CD4-positive, alpha-beta T cell treated with Interleukin-15 for 4 hours (primary cell): ENCODE measurements at regions not wholly inside any gene's neighbourhood (a gene's known extent, or its start where the extent isn't known, plus 50 kb on each side); places are given as distances from the start of the nearest gene placed in this dataset.

Experiments used
- DNase-seq: peaks from one replicate; pipeline ENCODE4 v3.0.0-alpha.2; 2020; ENCODE audit warnings: low spot score

- no peak for DNase-seq
These were observed 979.4 kb downstream of the TSN start for GRCh38 chr2:122734766-122735424.

DNA sequence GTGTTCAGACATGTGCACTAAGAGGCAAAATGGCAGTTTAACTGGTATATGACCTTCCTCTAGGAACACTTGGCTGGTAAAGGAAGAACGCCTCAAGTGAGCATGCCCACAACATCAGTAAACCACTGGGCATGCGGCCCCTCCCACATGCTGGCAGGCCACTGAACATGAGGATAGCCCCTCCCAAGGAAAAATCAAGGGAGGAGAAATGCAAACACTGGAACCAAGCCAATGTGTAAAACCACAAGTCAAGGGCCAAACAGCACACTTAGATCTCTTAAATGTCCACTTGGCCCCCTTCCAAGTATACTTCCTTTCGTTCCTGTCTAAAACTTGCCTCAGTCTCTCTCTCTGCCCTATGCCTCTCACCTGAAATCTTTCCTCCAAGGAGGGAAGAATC is 980.8 kb downstream of the TSN start:
- DNase-seq, result no peak

DNA sequence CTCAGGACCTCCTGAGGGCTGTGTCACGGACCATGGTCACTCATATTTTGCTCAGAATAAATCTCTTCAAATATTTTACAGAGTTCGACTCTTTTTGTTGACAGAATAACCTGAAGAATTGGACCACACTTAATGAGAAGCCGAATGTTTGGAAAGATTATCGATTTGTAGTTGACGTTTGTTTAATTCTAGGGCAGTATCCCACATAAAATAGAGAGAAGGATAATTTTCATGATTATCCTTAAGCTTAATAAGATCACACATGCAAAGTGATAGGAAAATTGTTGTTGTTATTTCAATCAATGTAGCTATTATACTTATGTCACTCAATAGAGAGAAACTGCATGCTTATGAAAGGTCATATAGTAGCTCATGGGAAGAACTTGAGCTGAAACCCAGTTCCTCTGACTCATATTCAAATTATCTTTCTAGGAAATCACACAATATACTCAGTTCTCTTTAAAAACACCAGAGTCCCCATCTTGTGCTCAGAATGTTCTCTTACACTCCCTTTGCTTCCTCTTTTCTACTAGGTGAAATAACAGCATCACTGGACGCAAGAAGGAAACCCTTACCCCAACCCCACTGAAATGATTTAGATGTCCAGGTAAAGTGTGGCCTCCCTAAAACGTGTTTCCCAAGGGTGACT is 982.1 kb downstream of the TSN start:
- no peak for DNase-seq

DNA sequence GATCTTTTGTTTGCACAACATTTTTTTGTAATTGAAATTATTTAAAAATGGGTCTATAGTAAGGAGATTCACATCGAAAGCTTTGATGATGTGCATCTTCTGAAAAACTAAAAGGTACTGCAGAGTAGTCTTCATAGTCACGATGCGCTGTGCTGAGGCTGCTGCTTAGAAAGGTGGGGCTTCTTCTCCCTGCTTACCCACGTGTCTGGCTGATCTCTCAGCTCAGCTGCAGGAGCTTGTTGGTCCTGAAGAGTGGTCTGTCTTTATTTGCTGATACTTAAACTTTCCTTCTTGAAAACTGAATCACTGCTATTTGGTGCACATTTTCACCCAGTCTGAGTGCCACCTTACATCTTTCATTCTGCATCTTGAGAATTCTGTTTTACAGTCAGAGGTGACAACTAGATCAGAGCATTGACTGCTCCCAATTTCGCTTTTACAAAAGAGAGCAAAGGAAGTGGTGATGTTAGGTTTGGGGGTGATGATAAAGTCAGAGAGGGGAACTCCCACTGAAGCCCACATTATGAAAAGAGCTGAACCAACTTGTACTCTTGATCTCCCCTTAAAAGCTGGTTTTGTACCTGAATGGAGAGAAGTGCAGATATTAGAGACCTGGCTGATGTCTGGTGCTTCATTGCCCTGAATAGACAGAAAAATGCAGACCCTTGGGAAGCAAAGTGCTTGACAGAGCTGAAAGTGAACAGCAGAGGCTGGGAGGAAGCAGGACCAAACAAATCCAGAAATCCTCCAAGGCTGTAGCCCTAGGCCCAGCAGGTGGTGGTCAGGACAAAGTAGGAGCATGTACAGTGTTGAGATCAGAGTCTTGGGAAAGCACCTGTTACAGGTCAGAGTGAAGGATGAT is 984.5 kb downstream of the TSN start:
- DNase-seq, result no peak

GRCh38 chr2:122740594-122740948 is 985.1 kb downstream of the TSN start:
- DNase-seq, result no peak

GRCh38 chr2:122741403-122741802 is 986.0 kb downstream of the TSN start:
- no peak for DNase-seq

DNA sequence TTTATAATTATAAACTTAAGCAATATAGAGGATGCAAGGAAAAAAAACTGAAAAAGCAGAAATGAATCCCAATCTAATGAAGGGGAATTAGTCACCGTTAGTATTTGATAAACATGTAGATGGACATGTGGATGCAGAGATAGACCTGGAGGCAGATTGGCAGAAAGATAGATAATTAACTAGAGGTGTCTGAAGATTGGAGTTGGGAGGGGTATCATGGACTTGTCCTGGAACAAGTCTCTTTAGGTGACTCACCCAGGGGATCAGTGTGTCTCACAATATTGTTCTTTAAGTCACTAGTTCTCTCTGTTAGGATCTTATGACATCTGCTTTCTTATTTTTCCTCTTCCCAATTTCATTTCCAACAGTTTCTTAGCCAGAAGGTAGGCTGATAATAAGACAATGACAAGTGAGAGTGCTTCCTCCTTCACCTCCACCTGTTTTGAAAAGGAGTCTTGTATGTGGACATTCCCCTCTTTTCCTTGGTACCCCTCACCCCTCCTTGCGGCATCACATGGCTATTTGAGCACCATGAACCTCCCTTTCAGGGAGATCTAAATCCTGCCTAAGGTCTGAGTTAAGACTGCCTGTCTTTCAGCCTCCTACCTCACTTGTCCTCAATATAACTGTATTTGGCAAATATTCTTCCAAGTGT is 987.7 kb downstream of the TSN start:
- no peak for DNase-seq

DNA sequence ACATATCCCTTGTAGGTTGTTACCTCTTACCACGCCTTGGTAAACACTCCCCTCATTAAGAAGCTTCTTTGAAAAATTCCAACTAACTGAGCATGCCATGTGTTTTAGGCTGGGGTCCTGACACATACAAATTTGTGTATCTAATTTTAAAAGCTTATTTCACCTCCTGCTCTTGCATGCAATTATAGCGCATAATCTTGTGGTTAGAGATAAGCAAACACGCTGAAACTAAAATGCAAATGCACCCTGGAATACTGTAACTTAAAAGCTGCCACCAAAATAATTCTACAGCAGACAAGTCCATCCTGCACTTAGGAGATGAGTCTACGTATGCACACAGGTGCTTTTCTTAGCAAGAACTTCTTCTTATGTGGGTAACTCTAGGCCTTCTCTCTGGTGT is 990.2 kb downstream of the TSN start:
- no peak for DNase-seq

- DNase-seq, result no peak
These were observed 992.2 kb downstream of the TSN start for GRCh38 chr2:122747670-122748069.

DNA sequence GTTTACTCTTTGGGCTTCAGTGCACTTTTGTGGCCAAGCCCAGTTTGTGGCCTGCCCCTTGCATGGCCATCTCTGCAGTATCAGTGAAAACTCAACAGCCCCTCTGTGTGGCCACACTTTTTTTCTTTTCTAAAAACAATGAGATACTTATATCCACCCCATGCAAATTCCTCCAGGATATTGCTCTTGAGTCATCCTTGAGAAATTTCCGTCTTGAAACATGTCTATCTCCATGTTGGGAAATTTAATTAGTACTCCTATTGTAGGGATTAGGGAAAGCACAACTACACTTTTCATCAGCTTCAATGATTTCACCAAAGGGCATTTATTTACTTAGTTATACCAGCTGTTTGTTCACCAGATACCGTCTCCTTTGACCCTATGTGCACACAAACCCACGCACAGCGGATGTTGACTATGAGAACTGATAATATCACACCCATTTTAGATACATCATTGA is 993.1 kb downstream of the TSN start:
- no peak for DNase-seq

DNA sequence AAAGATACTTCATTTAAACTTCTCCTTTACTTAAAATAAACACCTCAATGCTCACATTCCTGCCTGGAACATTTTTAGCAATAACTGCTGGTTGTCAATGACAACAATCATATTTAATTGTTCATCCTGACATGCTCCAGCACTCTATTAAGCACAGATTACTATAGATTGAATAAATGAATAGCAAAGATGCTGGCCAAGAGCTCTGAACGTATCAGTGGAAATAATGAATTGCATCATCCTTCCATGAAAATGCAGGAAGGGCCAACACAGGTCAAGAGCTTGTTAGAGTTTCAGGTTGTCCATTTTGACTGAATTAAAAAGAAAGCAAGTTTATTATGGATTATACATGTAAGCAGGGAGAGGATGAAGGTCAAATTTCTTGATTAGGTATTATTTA is 994.0 kb downstream of the TSN start:
- no peak for DNase-seq

GRCh38 chr2:122750095-122750494 is 994.6 kb downstream of the TSN start:
- no peak for DNase-seq

- DNase-seq, result no peak
These were observed 995.4 kb downstream of the TSN start for GRCh38 chr2:122750808-122751207.

DNA sequence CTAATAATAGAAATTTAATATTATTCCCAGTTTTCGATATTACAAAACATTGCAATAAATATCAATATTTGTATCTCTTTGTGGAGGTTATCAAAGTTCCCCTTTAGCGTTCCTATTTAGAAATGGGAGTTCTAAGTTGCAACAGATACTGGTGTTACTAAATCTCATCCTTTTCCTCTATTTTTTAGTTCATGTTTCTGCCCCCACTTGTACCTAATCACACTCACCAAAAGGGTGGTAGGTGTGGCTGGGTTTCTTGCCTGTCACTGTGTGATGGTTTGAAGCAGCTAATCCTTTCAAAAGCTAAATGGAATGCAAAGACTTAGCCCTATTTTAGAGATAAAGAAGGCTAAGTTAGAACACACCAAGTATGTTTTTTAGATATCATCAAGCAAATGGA is 997.9 kb downstream of the TSN start:
- no peak for DNase-seq

GRCh38 chr2:122754561-122754960 is 999.1 kb downstream of the TSN start:
- no peak for DNase-seq

DNA sequence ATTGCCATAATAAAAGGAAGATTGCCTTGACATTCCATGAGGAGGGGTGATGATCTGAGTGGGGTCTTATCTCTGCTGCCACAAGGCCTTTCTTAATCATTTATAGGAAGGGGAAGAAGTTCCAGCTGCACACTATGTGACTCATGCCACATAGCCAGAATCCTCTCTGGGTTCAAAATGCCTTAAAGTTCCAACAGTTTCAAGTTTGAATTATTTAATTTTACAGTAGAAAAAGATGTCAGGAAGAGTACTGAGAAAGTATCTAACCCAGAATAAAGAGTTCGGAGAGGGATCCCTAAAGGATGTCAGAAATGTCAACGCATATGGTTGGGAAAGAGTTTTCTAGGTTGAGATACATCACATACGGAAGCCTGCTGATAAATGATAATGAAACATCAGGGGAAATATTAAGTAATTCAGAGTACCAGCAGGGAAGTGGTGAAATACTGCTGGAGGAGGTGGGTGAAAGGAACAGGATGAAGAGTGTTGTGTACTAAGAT is 999.9 kb downstream of the TSN start:
- no peak for DNase-seq

DNA sequence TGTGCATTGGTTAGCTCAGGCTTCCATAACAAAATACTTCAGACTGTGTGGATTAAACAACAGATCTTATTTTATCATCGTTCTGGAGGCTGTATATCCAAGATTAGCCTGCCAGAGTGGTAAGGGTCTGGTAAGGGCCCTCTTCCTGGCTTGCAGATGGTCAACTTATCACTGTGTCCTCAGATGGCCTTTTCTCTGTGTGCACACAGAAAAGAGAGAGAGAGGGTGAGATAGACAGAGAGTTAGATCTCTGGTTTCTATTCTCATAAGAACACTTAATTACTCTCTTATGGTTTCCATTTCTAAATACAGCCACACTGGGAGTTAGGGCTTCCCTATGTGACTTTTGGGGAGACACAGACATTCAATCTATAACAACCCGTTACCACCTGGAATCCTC is 1003.5 kb downstream of the TSN start:
- no peak for DNase-seq

DNA sequence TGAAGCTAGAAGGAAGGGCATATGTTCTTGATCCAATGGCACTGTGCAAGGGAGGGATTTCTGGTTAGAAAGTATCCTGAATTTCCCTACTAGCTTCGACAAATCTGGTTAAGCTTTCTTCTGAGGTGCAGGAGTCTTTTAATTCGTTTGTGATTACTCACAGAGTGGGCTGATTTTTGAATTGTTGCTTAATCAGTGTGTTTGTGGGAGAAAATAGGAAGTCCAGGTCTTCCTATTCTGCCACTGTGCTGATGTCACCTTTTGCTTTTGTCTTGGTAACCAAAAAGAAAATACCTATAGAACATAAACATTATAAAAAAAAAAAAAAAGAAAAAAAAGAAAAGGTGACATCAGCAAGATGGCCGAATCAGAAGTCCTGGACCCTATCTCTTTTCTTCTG is 1008.6 kb downstream of the TSN start:
- DNase-seq, result no peak

DNA sequence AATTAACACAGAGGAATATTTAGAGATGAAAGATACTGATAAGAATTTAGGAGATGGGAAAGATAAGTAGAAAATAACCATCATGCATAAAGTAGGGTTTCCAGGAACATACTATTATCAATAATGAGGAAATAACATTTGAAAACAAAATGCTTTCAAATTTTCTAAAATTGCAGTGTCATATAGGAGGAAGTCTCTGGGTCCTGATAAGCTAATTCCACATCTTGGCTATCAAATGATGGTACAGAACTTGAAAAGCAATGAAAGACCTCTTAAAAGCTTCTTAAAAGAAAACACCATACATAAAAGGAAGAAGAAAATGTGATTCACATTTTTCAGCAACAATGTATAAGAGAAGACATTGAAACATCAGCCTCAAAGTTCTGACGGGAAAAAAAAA is 1024.8 kb downstream of the TSN start:
- DNase-seq, result no peak

DNA sequence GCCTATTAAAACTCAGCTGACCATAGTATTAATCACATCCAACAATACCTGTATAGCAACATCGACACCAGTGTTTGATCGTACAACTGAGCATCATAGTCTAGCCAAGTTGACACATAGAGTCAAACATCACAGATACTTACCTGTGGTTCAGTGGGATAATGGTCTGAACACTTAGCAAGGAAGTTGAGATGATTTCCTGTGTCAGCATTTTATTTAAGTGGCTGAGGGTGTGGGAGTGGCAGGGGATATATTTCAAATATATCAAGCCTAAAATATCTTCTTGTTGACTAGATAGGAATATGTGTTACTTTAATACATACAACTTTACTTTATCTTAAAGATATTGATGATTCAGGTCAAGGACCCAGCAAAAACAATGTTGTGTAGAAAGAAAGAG is 1038.6 kb downstream of the TSN start:
- no peak for DNase-seq

DNA sequence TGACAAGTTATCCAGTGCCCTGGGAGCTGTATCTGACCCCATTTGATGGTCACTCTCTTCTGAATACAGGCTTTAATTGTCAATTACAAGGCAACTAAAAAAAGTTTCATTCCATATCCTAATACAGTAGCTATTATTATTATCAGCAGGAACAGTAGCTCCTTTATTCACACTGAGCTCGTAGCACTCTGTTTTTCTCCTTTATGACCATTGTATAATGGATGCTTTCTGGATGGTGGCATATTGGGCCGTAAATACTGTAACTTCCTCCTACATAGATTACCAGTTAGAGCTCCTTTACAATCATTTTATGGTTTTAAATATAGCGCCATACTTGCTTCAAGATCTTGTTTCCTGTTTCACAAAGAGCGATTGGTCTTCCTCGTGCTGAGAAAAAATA is 1040.3 kb downstream of the TSN start:
- DNase-seq, result no peak

DNA sequence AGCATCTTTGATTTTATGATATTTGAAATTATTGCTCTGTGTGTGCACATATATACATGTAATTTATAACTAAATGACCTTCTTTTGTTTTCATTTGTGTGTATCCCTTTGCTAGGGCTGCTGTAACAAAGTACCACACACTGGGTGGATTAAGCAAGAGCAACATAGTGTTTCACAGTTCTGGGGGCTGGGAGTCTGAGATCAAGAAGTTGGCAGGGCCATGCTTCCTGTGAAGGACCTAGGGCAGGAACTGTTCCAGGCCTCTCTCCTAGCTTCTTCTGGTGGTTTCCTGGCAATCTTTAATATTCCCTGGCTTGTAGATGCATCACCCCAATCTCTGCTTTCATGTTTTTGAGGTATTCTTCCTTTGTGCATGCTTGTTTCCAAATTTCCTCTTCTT is 1043.9 kb downstream of the TSN start:
- DNase-seq, result no peak

DNA sequence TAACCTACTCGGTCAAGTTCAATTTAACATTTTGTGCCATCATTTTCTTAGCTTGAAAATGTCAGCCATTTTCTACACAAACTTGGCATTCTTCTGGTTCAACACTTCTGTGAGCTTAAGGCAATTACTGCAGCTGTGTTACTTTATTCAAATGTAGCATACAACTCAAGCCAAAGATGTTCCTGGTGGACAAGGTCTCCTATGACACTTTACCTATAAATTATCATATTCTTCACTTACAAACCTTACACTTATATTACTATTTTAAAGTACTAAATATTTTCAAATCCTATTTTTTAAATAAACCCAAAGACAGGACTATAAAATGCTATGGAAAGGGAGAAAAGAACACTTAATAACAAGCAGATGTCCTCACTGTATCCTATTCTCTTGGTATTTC is 1045.3 kb downstream of the TSN start:
- no peak for DNase-seq
